ENCODE measurements at regions not wholly inside any gene's neighbourhood (a gene's known extent, or its start where the extent isn't known, plus 50 kb on each side); places are given as distances from the start of the nearest gene placed in this dataset.

DNA sequence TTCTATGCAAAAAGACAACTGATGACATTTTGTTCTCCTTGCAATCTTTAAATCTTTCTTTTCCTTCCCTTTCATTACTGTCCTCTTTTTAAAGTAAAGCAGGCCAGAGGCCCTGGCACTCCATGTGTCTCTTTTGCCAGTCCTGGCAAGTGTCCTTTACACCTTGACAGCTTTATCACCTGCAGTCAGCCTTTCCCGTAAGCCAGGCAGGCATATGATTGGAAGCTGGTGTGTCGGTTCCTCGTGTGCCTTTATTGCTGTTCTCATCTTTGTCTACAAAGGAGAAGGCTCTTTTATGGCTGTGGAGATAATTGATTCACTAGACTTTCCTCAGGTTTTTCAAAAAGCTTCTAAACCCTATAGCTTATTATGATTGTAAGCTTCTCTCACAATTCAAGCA is 162.3 kb upstream of the FBXL4 start:
- CTCF ChIA-PET: no interaction called here
- no peak overlapping the region for H3K27ac Mint-ChIP-seq (ENCODE audit: unreplicated experiment)
- H3K9me3 Mint-ChIP-seq (ENCODE audit: low read depth, unreplicated experiment): no peaks in the 10 kb centered on the region

GRCh38 chr6:99104218-99104617 is 156.5 kb upstream of the FBXL4 start:
- intact Hi-C loops (cut with micrococcal nuclease; ENCODE audit: unreplicated experiment): no loop called here
- DNase-seq: no peak
- TF ChIP-seq, protein P1, sequence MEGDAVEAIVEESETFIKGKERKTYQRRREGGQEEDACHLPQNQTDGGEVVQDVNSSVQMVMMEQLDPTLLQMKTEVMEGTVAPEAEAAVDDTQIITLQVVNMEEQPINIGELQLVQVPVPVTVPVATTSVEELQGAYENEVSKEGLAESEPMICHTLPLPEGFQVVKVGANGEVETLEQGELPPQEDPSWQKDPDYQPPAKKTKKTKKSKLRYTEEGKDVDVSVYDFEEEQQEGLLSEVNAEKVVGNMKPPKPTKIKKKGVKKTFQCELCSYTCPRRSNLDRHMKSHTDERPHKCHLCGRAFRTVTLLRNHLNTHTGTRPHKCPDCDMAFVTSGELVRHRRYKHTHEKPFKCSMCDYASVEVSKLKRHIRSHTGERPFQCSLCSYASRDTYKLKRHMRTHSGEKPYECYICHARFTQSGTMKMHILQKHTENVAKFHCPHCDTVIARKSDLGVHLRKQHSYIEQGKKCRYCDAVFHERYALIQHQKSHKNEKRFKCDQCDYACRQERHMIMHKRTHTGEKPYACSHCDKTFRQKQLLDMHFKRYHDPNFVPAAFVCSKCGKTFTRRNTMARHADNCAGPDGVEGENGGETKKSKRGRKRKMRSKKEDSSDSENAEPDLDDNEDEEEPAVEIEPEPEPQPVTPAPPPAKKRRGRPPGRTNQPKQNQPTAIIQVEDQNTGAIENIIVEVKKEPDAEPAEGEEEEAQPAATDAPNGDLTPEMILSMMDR (IDR thresholded peaks at IDR 0.05; ENCODE audit: unreplicated experiment): no peak
- Mint-ChIP-seq H3K4me3 (ENCODE audit: low read depth, unreplicated experiment) (no peak overlapping the region), H3K36me3 (ENCODE audit: insufficient read depth, unreplicated experiment) (no peaks in the 10 kb centered on the region), H3K27ac (ENCODE audit: unreplicated experiment) (no peak overlapping the region), H3K4me1 (ENCODE audit: low read depth, unreplicated experiment) (no peaks in the 10 kb centered on the region), H3K9me3 (ENCODE audit: low read depth, unreplicated experiment) (no peaks in the 10 kb centered on the region), H3K27me3 (ENCODE audit: unreplicated experiment) (peaks cover 51% of the 10 kb centered on the region)
- CTCF ChIA-PET: no interaction called here
- no TSS peak for BruUV-seq (replicated peaks)

More for the DNA sequence above, 162.3 kb upstream of the FBXL4 start:
- TF ChIP-seq, protein P1 (IDR thresholded peaks at IDR 0.05; ENCODE audit: unreplicated experiment): no peak
- Mint-ChIP-seq H3K27me3 (ENCODE audit: unreplicated experiment) (peaks cover 14% of the 10 kb centered on the region), H3K36me3 (ENCODE audit: insufficient read depth, unreplicated experiment) (peaks cover 3% of the 10 kb centered on the region), H3K4me1 (ENCODE audit: low read depth, unreplicated experiment) (peaks cover 9% of the 10 kb centered on the region), H3K4me3 (ENCODE audit: low read depth, unreplicated experiment) (no peak overlapping the region)
- BruUV-seq (replicated peaks): no TSS peak
- intact Hi-C loops (cut with micrococcal nuclease; ENCODE audit: unreplicated experiment): no loop called here
- DNase-seq: no peak

- CTCF ChIA-PET: no interaction called here
- no TSS peak for BruUV-seq (replicated peaks)
- intact Hi-C loops (cut with micrococcal nuclease; ENCODE audit: unreplicated experiment): no loop called here
- no peak for DNase-seq
- TF ChIP-seq, protein P1 (IDR thresholded peaks at IDR 0.05; ENCODE audit: unreplicated experiment): no peak
- Mint-ChIP-seq H3K4me1 (ENCODE audit: low read depth, unreplicated experiment) (no peaks in the 10 kb centered on the region), H3K36me3 (ENCODE audit: insufficient read depth, unreplicated experiment) (no peaks in the 10 kb centered on the region), H3K9me3 (ENCODE audit: low read depth, unreplicated experiment) (no peaks in the 10 kb centered on the region), H3K27ac (ENCODE audit: unreplicated experiment) (no peak overlapping the region), H3K27me3 (ENCODE audit: unreplicated experiment) (peaks cover 62% of the 10 kb centered on the region), H3K4me3 (ENCODE audit: low read depth, unreplicated experiment) (no peak overlapping the region)
Measured at GRCh38 chr6:99099243-99099642, 151.5 kb upstream of the FBXL4 start.

DNA sequence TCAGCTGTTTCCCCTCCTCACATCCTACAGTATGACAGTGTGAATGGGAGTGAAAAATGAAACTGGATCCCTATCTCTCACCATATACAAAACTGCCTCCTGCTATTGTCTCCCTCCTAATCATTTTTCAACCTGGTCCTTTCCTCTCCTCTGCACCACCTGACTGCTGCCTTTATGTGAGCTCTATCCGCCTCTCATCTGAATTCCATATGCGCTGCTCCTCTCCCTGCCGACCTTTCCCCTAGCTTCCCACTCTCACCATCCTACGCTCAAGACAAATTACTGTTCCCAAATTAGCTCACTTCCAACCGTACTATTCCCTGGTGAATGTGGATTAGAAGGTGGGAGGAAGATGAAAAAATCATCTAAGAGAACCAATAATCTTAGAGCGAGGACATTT is 148.4 kb upstream of the FBXL4 start:
- peaks cover 62% of the 10 kb centered on the region for H3K27me3 Mint-ChIP-seq (ENCODE audit: unreplicated experiment)

More for the DNA sequence above, 148.4 kb upstream of the FBXL4 start:
- H3K27ac Mint-ChIP-seq (ENCODE audit: unreplicated experiment): no peak overlapping the region
- DNase-seq: no peak
- CTCF ChIA-PET: no interaction called here
- no TSS peak for BruUV-seq (replicated peaks)
- H3K36me3 Mint-ChIP-seq (ENCODE audit: insufficient read depth, unreplicated experiment): no peaks in the 10 kb centered on the region
- intact Hi-C loops (cut with micrococcal nuclease; ENCODE audit: unreplicated experiment): no loop called here
- H3K4me3 Mint-ChIP-seq (ENCODE audit: low read depth, unreplicated experiment): no peak overlapping the region
- no peaks in the 10 kb centered on the region for H3K4me1 Mint-ChIP-seq (ENCODE audit: low read depth, unreplicated experiment)
- H3K9me3 Mint-ChIP-seq (ENCODE audit: low read depth, unreplicated experiment): no peaks in the 10 kb centered on the region
- TF ChIP-seq, protein P1 (IDR thresholded peaks at IDR 0.05; ENCODE audit: unreplicated experiment): no peak

Measured in Calu3 (cell line).